Activated CD8-positive, alpha-beta T cell treated with anti-CD3 and anti-CD28 coated beads for 36 hours (primary cell): ENCODE measurements at regions not wholly inside any gene's neighbourhood (a gene's known extent, or its start where the extent isn't known, plus 50 kb on each side); places are given as distances from the start of the nearest gene placed in this dataset.

Experiments used
- ATAC-seq: fragments of 200-7000 bp; cut with Tn5 transposase; one replicate; pipeline ENCODE4 v1.10.0; 2021; ENCODE audit warnings: mild to moderate bottlenecking, moderate library complexity
- CTCF ChIA-PET: fragments of 350-600 bp; sonication (Branson Sonifier 250); formaldehyde crosslinking; loops from one replicate; lab custom pipeline; 2021; ENCODE audit warnings: antibody characterized with exemption; lab: Charles Lee
- POLR2A ChIA-PET: fragments of 350-600 bp; sonication (Branson Sonifier 250); formaldehyde crosslinking; loops from one replicate; lab custom pipeline; 2021; ENCODE audit warnings: antibody characterized with exemption; lab: Charles Lee
- DNase-seq: peaks from one replicate; pipeline ENCODE4 v3.0.0-alpha.2; 2020
- H3K27ac Mint-ChIP-seq: one replicate; pipeline ENCODE4 v1.8.0; 2021; ENCODE audit warnings: mild to moderate bottlenecking, mixed read lengths
- H3K27me3 Mint-ChIP-seq: one replicate; pipeline ENCODE4 v1.8.0; 2021; ENCODE audit warnings: mixed read lengths
- H3K36me3 Mint-ChIP-seq: one replicate; pipeline ENCODE4 v1.8.0; 2021; ENCODE audit warnings: low read depth, mixed read lengths
- H3K4me1 Mint-ChIP-seq: one replicate; pipeline ENCODE4 v1.8.0; 2021; ENCODE audit warnings: low read depth, mixed read lengths
- H3K4me3 Mint-ChIP-seq: one replicate; pipeline ENCODE4 v1.8.0; 2021; ENCODE audit warnings: mild to moderate bottlenecking, moderate library complexity, mixed read lengths
- H3K9me3 Mint-ChIP-seq: one replicate; pipeline ENCODE4 v1.8.0; 2021; ENCODE audit warnings: mixed read lengths
- CTCF ChIP-seq: fragments of 200-600 bp; IDR thresholded peaks from one replicate; pipeline ENCODE4 v1.8.0; 2022; ENCODE audit warnings: antibody characterized with exemption, mild to moderate bottlenecking
- intact Hi-C: fragments of 100-400 bp; cut with micrococcal nuclease; formaldehyde crosslinking; loops from one replicate; pipeline ENCODE4 v1.10.0; 2022

- H3K36me3 Mint-ChIP-seq, result no peaks in the 10 kb centered on the region
- POLR2A ChIA-PET, result no interaction called here
- no peak overlapping the region for H3K4me3 Mint-ChIP-seq
- TF ChIP-seq CTCF, result no peak
- CTCF ChIA-PET, result no interaction called here
- ATAC-seq (no peak), DNase-seq (no peak)
- no peaks in the 10 kb centered on the region for H3K9me3 Mint-ChIP-seq
- H3K27ac Mint-ChIP-seq, result no peak overlapping the region
- peaks cover 3% of the 10 kb centered on the region for H3K27me3 Mint-ChIP-seq
- no peaks in the 10 kb centered on the region for H3K4me1 Mint-ChIP-seq
- intact Hi-C loops, result no loop called here
Measured at GRCh38 chr7:50857804-50858489, 75.3 kb upstream of the GRB10 start.

GRCh38 chr7:50856806-50857205, 74.1 kb upstream of the GRB10 start:
- POLR2A ChIA-PET, result no interaction called here
- CTCF ChIA-PET, result no interaction called here
- intact Hi-C loops, result no loop called here
- Mint-ChIP-seq H3K4me1 (no peaks in the 10 kb centered on the region), H3K4me3 (no peak overlapping the region), H3K27me3 (peaks cover 3% of the 10 kb centered on the region), H3K9me3 (no peaks in the 10 kb centered on the region), H3K36me3 (no peaks in the 10 kb centered on the region), H3K27ac (no peak overlapping the region)
- DNase-seq, result no peak
- no peak for ATAC-seq
- TF ChIP-seq CTCF, result no peak

- no peak for ATAC-seq
- CTCF ChIA-PET, result no interaction called here
- POLR2A ChIA-PET, result no interaction called here
- Mint-ChIP-seq H3K4me3 (no peak overlapping the region), H3K27ac (no peak overlapping the region), H3K4me1 (no peaks in the 10 kb centered on the region), H3K9me3 (no peaks in the 10 kb centered on the region), H3K36me3 (no peaks in the 10 kb centered on the region), H3K27me3 (peaks cover 3% of the 10 kb centered on the region)
- intact Hi-C loops, result no loop called here
- no peak for DNase-seq
- no peak for TF ChIP-seq CTCF
Measured at GRCh38 chr7:50856231-50856630, 73.5 kb upstream of the GRB10 start.

GRCh38 chr7:50855526-50855925, 72.8 kb upstream of the GRB10 start:
- TF ChIP-seq CTCF, result no peak
- H3K36me3 Mint-ChIP-seq, result no peaks in the 10 kb centered on the region
- H3K27ac Mint-ChIP-seq, result no peak overlapping the region
- intact Hi-C loops, result no loop called here
- POLR2A ChIA-PET, result no interaction called here
- no peak for ATAC-seq
- peaks cover 3% of the 10 kb centered on the region for H3K27me3 Mint-ChIP-seq
- H3K4me1 Mint-ChIP-seq, result no peaks in the 10 kb centered on the region
- H3K4me3 Mint-ChIP-seq, result no peak overlapping the region
- CTCF ChIA-PET, result no interaction called here
- DNase-seq, result no peak
- H3K9me3 Mint-ChIP-seq, result no peaks in the 10 kb centered on the region

GRCh38 chr7:50854831-50855230, 72.1 kb upstream of the GRB10 start:
- no peak overlapping the region for H3K4me3 Mint-ChIP-seq
- DNase-seq (no peak), ATAC-seq (no peak)
- H3K9me3 Mint-ChIP-seq, result no peaks in the 10 kb centered on the region
- CTCF ChIA-PET, result no interaction called here
- H3K27me3 Mint-ChIP-seq, result peaks cover 3% of the 10 kb centered on the region
- POLR2A ChIA-PET, result no interaction called here
- intact Hi-C loops, result no loop called here
- no peak for TF ChIP-seq CTCF
- H3K4me1 Mint-ChIP-seq, result no peaks in the 10 kb centered on the region
- H3K36me3 Mint-ChIP-seq, result no peaks in the 10 kb centered on the region
- no peak overlapping the region for H3K27ac Mint-ChIP-seq
